ENCODE measurements at regions not wholly inside any gene's neighbourhood (a gene's known extent, or its start where the extent isn't known, plus 50 kb on each side); places are given as distances from the start of the nearest gene placed in this dataset.

DNA sequence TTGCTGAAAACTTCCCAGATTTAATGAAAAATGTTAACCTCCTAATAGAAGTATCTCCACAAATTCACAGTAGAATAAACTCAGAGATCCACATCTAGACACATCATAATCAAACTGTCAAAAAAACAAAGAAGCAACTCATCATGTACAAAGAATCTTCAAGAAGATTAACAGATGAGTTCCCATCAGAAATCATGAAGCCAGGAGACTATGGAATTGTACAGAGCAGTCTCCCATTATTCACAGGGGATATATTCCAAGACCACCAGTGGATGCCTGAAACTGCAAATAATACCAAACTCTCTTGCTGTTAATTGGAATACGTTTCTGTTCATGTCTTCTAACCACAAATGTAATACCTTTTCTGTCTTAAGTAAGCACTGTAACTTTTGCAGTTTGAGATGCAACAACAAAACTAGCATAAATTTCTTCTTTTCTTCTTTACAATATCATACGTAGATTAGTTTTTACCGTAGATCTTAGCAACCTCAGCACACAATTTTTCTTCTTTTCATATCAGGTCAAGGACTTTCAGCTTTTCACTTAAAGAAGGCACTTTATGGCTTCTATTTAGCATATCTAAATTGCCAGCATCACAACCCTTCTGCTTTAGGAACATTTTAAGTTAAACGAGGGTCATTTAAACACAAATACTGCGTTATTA, 70.3 kb upstream of the MIR17HG start:
- H3K27ac ChIP-seq (ENCODE audit: low read depth, low read length), result no peak overlapping the region
- no peaks in the 10 kb centered on the region for H4K20me1 ChIP-seq (ENCODE audit: control insufficient read depth, insufficient read depth, low read depth, low read length)
- H3K4me3 ChIP-seq (ENCODE audit: low read length), result no peak overlapping the region
- no peaks in the 10 kb centered on the region for H3F3A ChIP-seq (ENCODE audit: control insufficient read depth, insufficient read depth)
- H3K27me3 ChIP-seq (ENCODE audit: control insufficient read depth, low read length), result no peaks in the 10 kb centered on the region
- no peaks in the 10 kb centered on the region for H3K36me3 ChIP-seq (ENCODE audit: control insufficient read depth, low read length)
- H3K4me2 ChIP-seq (ENCODE audit: low read length), result no peak overlapping the region
- no peaks in the 10 kb centered on the region for H3K4me1 ChIP-seq (ENCODE audit: control insufficient read depth, low read length)
- TF ChIP-seq, protein P1, sequence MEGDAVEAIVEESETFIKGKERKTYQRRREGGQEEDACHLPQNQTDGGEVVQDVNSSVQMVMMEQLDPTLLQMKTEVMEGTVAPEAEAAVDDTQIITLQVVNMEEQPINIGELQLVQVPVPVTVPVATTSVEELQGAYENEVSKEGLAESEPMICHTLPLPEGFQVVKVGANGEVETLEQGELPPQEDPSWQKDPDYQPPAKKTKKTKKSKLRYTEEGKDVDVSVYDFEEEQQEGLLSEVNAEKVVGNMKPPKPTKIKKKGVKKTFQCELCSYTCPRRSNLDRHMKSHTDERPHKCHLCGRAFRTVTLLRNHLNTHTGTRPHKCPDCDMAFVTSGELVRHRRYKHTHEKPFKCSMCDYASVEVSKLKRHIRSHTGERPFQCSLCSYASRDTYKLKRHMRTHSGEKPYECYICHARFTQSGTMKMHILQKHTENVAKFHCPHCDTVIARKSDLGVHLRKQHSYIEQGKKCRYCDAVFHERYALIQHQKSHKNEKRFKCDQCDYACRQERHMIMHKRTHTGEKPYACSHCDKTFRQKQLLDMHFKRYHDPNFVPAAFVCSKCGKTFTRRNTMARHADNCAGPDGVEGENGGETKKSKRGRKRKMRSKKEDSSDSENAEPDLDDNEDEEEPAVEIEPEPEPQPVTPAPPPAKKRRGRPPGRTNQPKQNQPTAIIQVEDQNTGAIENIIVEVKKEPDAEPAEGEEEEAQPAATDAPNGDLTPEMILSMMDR (IDR thresholded peaks at IDR 0.05; ENCODE audit: low read depth, low read length, poor library complexity, severe bottlenecking), result no peak
- no peak for TF ChIP-seq EZH2phosphoT487 (IDR thresholded peaks at IDR 0.05; ENCODE audit: borderline replicate concordance, low read length)
- no peaks in the 10 kb centered on the region for H3K79me2 ChIP-seq (ENCODE audit: control insufficient read depth, low read length)
- no peaks in the 10 kb centered on the region for H3K9me2 ChIP-seq (replicated peaks; ENCODE audit: control insufficient read depth, low read length)
- no peaks in the 10 kb centered on the region for H3K9me3 ChIP-seq (ENCODE audit: control insufficient read depth, insufficient read depth, low read length)

DNA sequence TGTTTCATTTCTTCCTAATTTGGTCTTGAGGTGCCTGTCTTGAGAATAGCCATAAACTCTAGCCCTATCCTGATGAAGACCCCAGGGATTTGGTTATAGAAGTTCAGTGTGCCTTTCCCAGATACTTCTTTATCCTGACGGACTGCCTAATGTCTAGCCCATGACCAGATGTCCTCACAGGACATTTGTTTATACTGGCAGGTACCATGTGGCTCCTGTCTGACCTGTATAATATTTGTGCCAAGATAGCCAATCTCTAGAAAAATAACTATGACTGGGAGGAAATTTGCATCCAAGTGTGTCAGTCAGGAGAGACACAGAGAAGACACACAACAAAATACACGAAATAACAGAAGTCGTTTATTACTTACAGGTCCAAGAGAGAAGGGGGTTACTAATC, 69.2 kb upstream of the MIR17HG start:
- Histone ChIP-seq H4K20me1 (ENCODE audit: control insufficient read depth, insufficient read depth, low read depth, low read length) (no peaks in the 10 kb centered on the region), H3K9me2 (replicated peaks; ENCODE audit: control insufficient read depth, low read length) (no peaks in the 10 kb centered on the region), H3K4me2 (ENCODE audit: low read length) (no peak overlapping the region), H3K79me2 (ENCODE audit: control insufficient read depth, low read length) (no peaks in the 10 kb centered on the region), H3K36me3 (ENCODE audit: control insufficient read depth, low read length) (no peaks in the 10 kb centered on the region), H3K9me3 (ENCODE audit: control insufficient read depth, insufficient read depth, low read length) (no peaks in the 10 kb centered on the region), H3K4me1 (ENCODE audit: control insufficient read depth, low read length) (no peaks in the 10 kb centered on the region), H3F3A (ENCODE audit: control insufficient read depth, insufficient read depth) (no peaks in the 10 kb centered on the region), H3K27me3 (ENCODE audit: control insufficient read depth, low read length) (no peaks in the 10 kb centered on the region), H3K27ac (ENCODE audit: low read depth, low read length) (no peak overlapping the region), H3K4me3 (ENCODE audit: low read length) (no peak overlapping the region)
- TF ChIP-seq, protein P1 (IDR thresholded peaks at IDR 0.05; ENCODE audit: low read depth, low read length, poor library complexity, severe bottlenecking), result no peak
- TF ChIP-seq EZH2phosphoT487 (IDR thresholded peaks at IDR 0.05; ENCODE audit: borderline replicate concordance, low read length), result no peak

DNA sequence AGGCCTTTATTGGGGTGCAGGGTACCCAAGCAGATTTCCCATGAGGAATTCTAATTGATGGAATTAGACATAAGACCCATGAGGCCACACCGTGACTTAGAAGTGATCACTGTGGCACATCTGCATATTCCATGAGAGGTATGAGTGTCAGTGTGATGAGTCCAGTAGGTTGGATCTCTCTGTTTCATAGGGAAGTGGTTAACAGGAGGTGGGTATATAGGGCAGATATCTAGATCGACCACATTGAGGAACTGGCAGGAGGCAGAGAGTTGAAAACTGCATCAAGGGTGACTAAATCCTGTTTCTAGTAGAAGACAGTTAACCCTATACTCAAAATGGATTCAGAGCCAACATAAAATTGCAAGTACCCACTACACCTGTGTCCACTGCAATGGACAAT, 68.6 kb upstream of the MIR17HG start:
- H3F3A ChIP-seq (ENCODE audit: control insufficient read depth, insufficient read depth), result no peaks in the 10 kb centered on the region
- no peak overlapping the region for H3K4me2 ChIP-seq (ENCODE audit: low read length)
- H4K20me1 ChIP-seq (ENCODE audit: control insufficient read depth, insufficient read depth, low read depth, low read length), result no peaks in the 10 kb centered on the region
- no peaks in the 10 kb centered on the region for H3K27me3 ChIP-seq (ENCODE audit: control insufficient read depth, low read length)
- H3K9me3 ChIP-seq (ENCODE audit: control insufficient read depth, insufficient read depth, low read length), result no peaks in the 10 kb centered on the region
- TF ChIP-seq, protein P1 (IDR thresholded peaks at IDR 0.05; ENCODE audit: low read depth, low read length, poor library complexity, severe bottlenecking), result no peak
- H3K79me2 ChIP-seq (ENCODE audit: control insufficient read depth, low read length), result no peaks in the 10 kb centered on the region
- no peaks in the 10 kb centered on the region for H3K36me3 ChIP-seq (ENCODE audit: control insufficient read depth, low read length)
- H3K9me2 ChIP-seq (replicated peaks; ENCODE audit: control insufficient read depth, low read length), result no peaks in the 10 kb centered on the region
- H3K4me3 ChIP-seq (ENCODE audit: low read length), result no peak overlapping the region
- H3K27ac ChIP-seq (ENCODE audit: low read depth, low read length), result no peak overlapping the region
- H3K4me1 ChIP-seq (ENCODE audit: control insufficient read depth, low read length), result no peaks in the 10 kb centered on the region
